ENCODE measurements at regions not wholly inside any gene's neighbourhood (a gene's known extent, or its start where the extent isn't known, plus 50 kb on each side); places are given as distances from the start of the nearest gene placed in this dataset.

GRCh38 chr13:22287343-22287920, 616.6 kb downstream of the FGF9 start:
- Histone ChIP-seq H3K36me3 (no peaks in the 10 kb centered on the region), H3K4me2 (peak overlapping the region; percentile 11 to 59 (median 41); a peak in 17 of 22 replicates), H3K27ac (peak overlapping the region in 3 of 11 experiments; percentile 19 to 36 (median 22); a peak in 3 of 22 replicates), H3K4me3 (no peak overlapping the region), H4K20me1 (no peaks in the 10 kb centered on the region), H3K9ac (no peak overlapping the region), H3K9me3 (replicated peaks in 1 of 11) (peaks cover 10 to 59% (median 36%) of the 10 kb centered on the region in 11 experiments), H3K4me1 (peaks cover 5 to 31% (median 17%) of the 10 kb centered on the region in 10 experiments; a peak in 15 of 20 replicates), H3K27me3 (no peaks in the 10 kb centered on the region)
- no peak for TF ChIP-seq Cebpa-rat (IDR thresholded peaks at IDR 0.05)

GRCh38 chr13:22288496-22288895, 617.6 kb downstream of the FGF9 start:
- Histone ChIP-seq H4K20me1 (no peaks in the 10 kb centered on the region), H3K4me3 (no peak overlapping the region), H3K27me3 (no peaks in the 10 kb centered on the region), H3K27ac (no peak overlapping the region), H3K36me3 (no peaks in the 10 kb centered on the region), H3K4me1 (peaks cover 5 to 31% (median 17%) of the 10 kb centered on the region in 10 experiments; a peak in 15 of 20 replicates), H3K4me2 (peak overlapping the region in 1 of 11 experiments; percentile 57; a peak in 3 of 22 replicates), H3K9ac (no peak overlapping the region), H3K9me3 (replicated peaks in 1 of 11) (peaks cover 10 to 60% (median 36%) of the 10 kb centered on the region in 11 experiments)
- no peak for TF ChIP-seq Cebpa-rat (IDR thresholded peaks at IDR 0.05)

- Histone ChIP-seq H3K27me3 (no peaks in the 10 kb centered on the region), H3K4me2 (no peak overlapping the region), H3K9me3 (replicated peaks in 1 of 11) (peaks cover 10 to 48% (median 36%) of the 10 kb centered on the region in 11 experiments), H4K20me1 (no peaks in the 10 kb centered on the region), H3K36me3 (no peaks in the 10 kb centered on the region), H3K9ac (no peak overlapping the region), H3K4me3 (no peak overlapping the region), H3K27ac (no peak overlapping the region), H3K4me1 (peaks cover 5 to 31% (median 17%) of the 10 kb centered on the region in 10 experiments; a peak in 15 of 20 replicates)
- TF ChIP-seq Cebpa-rat (IDR thresholded peaks at IDR 0.05): no peak
Observed at GRCh38 chr13:22289711-22290110, 618.8 kb downstream of the FGF9 start.

GRCh38 chr13:22298530-22298929, 627.7 kb downstream of the FGF9 start:
- no peak overlapping the region for H3K9ac ChIP-seq
- no peaks in the 10 kb centered on the region for H3K4me1 ChIP-seq
- peaks cover 0 to 8% (median 0%) of the 10 kb centered on the region in 11 experiments; a peak in 1 of 22 replicates for H3K36me3 ChIP-seq
- no peaks in the 10 kb centered on the region for H3K27me3 ChIP-seq
- no peak for TF ChIP-seq Cebpa-rat (IDR thresholded peaks at IDR 0.05)
- no peak overlapping the region for H3K4me2 ChIP-seq
- no peak overlapping the region for H3K27ac ChIP-seq
- H4K20me1 ChIP-seq: no peaks in the 10 kb centered on the region
- peaks cover 50 to 87% (median 64%) of the 10 kb centered on the region in 11 experiments for H3K9me3 ChIP-seq (replicated peaks in 1 of 11)
- H3K4me3 ChIP-seq: no peak overlapping the region

- no peaks in the 10 kb centered on the region for H4K20me1 ChIP-seq
- H3K4me3 ChIP-seq: no peak overlapping the region
- no peak overlapping the region for H3K9ac ChIP-seq
- H3K4me2 ChIP-seq: peak overlapping the region in 2 of 11 experiments; percentile 1 to 29; a peak in 4 of 22 replicates
- peaks cover 22 to 74% (median 58%) of the 10 kb centered on the region in 11 experiments; a peak in 19 of 22 replicates for H3K9me3 ChIP-seq (replicated peaks in 1 of 11)
- H3K27ac ChIP-seq: no peak overlapping the region
- no peak for TF ChIP-seq Cebpa-rat (IDR thresholded peaks at IDR 0.05)
- no peaks in the 10 kb centered on the region; a peak in 1 of 22 replicates for H3K36me3 ChIP-seq
- no peaks in the 10 kb centered on the region for H3K27me3 ChIP-seq
- H3K4me1 ChIP-seq: peaks cover 10 to 32% (median 19%) of the 10 kb centered on the region in 10 experiments; a peak in 19 of 20 replicates
Observed at GRCh38 chr13:22311734-22312404, 641.0 kb downstream of the FGF9 start.

GRCh38 chr13:22312405-22312803, 641.5 kb downstream of the FGF9 start:
- no peak for TF ChIP-seq Cebpa-rat (IDR thresholded peaks at IDR 0.05)
- H3K4me1 ChIP-seq: peaks cover 11 to 38% (median 21%) of the 10 kb centered on the region in 10 experiments; a peak in 19 of 20 replicates

GRCh38 chr13:22316494-22317025, 645.7 kb downstream of the FGF9 start:
- Histone ChIP-seq H3K4me1 (peaks cover 29 to 79% (median 55%) of the 10 kb centered on the region in 10 experiments), H3K9ac (no peak overlapping the region), H4K20me1 (no peaks in the 10 kb centered on the region), H3K36me3 (no peaks in the 10 kb centered on the region; a peak in 1 of 22 replicates), H3K4me2 (peak overlapping the region; percentile 18 to 68 (median 44); a peak in 19 of 22 replicates), H3K27ac (no peak overlapping the region), H3K4me3 (peak overlapping the region in 4 of 10 experiments; percentile 8 to 38 (median 18); a peak in 3 of 20 replicates), H3K9me3 (replicated peaks in 1 of 11) (peaks cover 12 to 72% (median 54%) of the 10 kb centered on the region in 11 experiments; a peak in 19 of 22 replicates), H3K27me3 (no peaks in the 10 kb centered on the region)
- TF ChIP-seq Cebpa-rat (IDR thresholded peaks at IDR 0.05): no peak

More at GRCh38 chr13:22312405-22312803, 641.5 kb downstream of the FGF9 start:
- no peak overlapping the region for H3K27ac ChIP-seq
- H3K9me3 ChIP-seq (replicated peaks in 1 of 11): peaks cover 19 to 76% (median 60%) of the 10 kb centered on the region in 11 experiments; a peak in 19 of 22 replicates
- H3K4me2 ChIP-seq: peak overlapping the region in 2 of 11 experiments; percentile 1 to 29; a peak in 4 of 22 replicates
- H4K20me1 ChIP-seq: no peaks in the 10 kb centered on the region
- no peaks in the 10 kb centered on the region; a peak in 1 of 22 replicates for H3K36me3 ChIP-seq
- no peaks in the 10 kb centered on the region for H3K27me3 ChIP-seq
- no peak overlapping the region for H3K4me3 ChIP-seq
- no peak overlapping the region for H3K9ac ChIP-seq

- peak overlapping the region in 10 of 11 experiments; percentile 6 to 77 (median 54); a peak in 18 of 22 replicates for H3K4me2 ChIP-seq
- H3K27ac ChIP-seq: peak overlapping the region in 7 of 11 experiments; percentile 9 to 68 (median 52); a peak in 13 of 22 replicates
- H3K9me3 ChIP-seq (replicated peaks in 1 of 11): peaks cover 8 to 71% (median 53%) of the 10 kb centered on the region in 11 experiments; a peak in 21 of 22 replicates
- TF ChIP-seq Cebpa-rat (IDR thresholded peaks at IDR 0.05): no peak
- peaks cover 0 to 4% (median 0%) of the 10 kb centered on the region in 11 experiments; a peak in 1 of 22 replicates for H3K36me3 ChIP-seq
- H4K20me1 ChIP-seq: no peaks in the 10 kb centered on the region
- no peaks in the 10 kb centered on the region for H3K27me3 ChIP-seq
- peaks cover 26 to 75% (median 45%) of the 10 kb centered on the region in 10 experiments for H3K4me1 ChIP-seq
- H3K9ac ChIP-seq: peak overlapping the region in 3 of 11 experiments; percentile 16 to 50 (median 23); a peak in 1 of 22 replicates
- no peak overlapping the region; a peak in 1 of 20 replicates for H3K4me3 ChIP-seq
Observed at GRCh38 chr13:22320991-22321390, 650.1 kb downstream of the FGF9 start.

Data from BLaER1 treated with 17β-estradiol and CSF1 and Interleukin-3, amounts not matched to agents 10 nM and 100 nM (cell line).